Cardiac septum (tissue), 1 donor: ENCODE measurements at regions not wholly inside any gene's neighbourhood (a gene's known extent, or its start where the extent isn't known, plus 50 kb on each side); places are given as distances from the start of the nearest gene placed in this dataset.
"Not testable (repeated sequence)": the region's sequence is repeated elsewhere in the genome, so short reads cannot be mapped to it uniquely, and the experiment has no call there.

ENCODE experiments used
- DNase-seq: peaks from one replicate; pipeline ENCODE4 v3.0.0-alpha.2; 2020; ENCODE audit warnings: low spot score
- intact Hi-C: fragments of 100-400 bp; cut with DNase I; formaldehyde crosslinking; loops from one replicate; pipeline ENCODE4 v1.14.0; 2022
- donor health status: DM: no; HTN: no; CAD: no.

DNA sequence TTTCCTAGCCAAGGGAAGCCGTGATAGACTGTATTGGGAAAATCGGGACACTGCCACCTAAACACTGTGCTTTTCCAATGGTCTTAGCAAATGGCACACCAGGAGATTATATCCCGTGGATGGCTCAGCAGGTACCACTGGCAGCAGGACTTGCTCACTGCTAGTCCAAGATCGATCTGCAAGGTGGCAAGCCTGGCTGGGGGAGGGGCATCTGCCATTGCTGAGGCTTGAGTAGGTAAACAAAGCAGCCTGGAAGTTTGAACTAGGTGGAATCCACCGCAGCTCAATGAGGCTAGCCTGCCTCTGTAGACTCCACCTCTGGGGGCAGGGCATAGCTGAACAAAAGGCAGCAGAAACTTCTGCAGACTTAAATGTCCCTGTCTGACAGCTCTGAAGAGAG is 1262.7 kb upstream of the ZEB2 start:
- DNase-seq, intact Hi-C loops: not testable (repeated sequence)

DNA sequence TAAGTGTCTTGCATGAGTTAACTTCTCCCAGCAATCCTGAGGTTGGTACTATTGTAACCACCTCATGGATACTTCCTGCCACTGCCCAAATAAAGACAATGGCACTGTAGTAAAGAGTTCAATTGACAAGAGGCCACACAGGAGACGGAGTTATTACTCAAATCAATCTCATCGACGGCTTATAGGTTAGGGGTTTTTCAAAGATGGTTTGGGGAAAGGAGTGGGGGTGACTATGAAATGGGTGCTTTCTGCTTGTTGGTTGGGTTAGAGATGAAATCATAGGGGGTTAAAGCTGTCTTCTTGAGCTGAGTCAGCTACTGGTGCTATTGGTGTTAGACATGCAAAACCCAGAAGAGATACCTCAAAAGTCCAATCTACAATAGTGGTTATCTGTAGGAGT is 1258.0 kb upstream of the ZEB2 start:
- DNase-seq = no peak
- intact Hi-C loops = no loop called here

DNA sequence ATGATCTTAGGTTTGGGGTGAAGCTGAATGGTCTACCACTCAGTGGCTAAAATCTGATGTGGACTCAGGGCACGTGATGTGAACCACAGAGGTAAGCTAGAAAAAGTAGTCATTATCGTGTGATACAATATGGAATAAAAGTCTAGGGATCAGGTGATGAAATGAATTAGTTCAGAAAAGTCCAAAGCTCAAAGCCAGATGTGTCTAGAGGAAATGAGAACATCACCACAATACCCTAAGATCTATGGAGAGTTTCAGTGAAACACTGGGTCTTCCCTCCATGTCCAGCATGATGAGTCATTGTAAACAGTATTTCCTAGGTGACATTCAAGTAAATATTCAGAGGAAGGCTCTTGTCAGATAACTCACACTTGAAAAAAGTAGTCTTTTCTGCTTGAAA is 1257.4 kb upstream of the ZEB2 start:
- DNase-seq = no peak
- intact Hi-C loops = no loop called here

DNA sequence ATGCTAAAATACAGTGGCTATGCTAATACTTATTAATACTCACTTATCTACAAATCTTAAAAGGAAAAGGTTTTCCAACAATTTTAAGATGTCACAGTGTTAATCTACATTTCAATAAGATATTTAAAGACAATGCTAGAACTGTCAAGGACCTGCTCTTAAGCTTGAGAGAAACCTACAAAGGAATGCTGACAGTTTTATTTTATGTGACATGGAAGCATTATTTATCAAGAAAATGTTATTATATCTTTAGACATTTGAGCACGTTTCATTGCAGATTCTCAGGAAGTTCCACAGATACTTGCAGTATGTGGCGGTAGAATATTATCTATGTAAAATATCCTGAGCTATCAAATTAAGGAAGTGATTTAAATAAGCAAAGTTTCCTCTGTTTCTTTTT is 1255.7 kb upstream of the ZEB2 start:
- DNase-seq = no peak
- intact Hi-C loops = no loop called here

GRCh38 chr2:145771525-145771924 is 1251.6 kb upstream of the ZEB2 start:
- intact Hi-C loops = no loop called here
- no peak for DNase-seq

GRCh38 chr2:145769011-145769716 is 1249.2 kb upstream of the ZEB2 start:
- intact Hi-C loops = no loop called here
- no peak for DNase-seq

- intact Hi-C loops = no loop called here
- no peak for DNase-seq
These were observed 1246.0 kb upstream of the ZEB2 start for GRCh38 chr2:145765874-145766273.

- intact Hi-C loops = no loop called here
- no peak for DNase-seq
These were observed 1244.7 kb upstream of the ZEB2 start for GRCh38 chr2:145764631-145765030.

DNA sequence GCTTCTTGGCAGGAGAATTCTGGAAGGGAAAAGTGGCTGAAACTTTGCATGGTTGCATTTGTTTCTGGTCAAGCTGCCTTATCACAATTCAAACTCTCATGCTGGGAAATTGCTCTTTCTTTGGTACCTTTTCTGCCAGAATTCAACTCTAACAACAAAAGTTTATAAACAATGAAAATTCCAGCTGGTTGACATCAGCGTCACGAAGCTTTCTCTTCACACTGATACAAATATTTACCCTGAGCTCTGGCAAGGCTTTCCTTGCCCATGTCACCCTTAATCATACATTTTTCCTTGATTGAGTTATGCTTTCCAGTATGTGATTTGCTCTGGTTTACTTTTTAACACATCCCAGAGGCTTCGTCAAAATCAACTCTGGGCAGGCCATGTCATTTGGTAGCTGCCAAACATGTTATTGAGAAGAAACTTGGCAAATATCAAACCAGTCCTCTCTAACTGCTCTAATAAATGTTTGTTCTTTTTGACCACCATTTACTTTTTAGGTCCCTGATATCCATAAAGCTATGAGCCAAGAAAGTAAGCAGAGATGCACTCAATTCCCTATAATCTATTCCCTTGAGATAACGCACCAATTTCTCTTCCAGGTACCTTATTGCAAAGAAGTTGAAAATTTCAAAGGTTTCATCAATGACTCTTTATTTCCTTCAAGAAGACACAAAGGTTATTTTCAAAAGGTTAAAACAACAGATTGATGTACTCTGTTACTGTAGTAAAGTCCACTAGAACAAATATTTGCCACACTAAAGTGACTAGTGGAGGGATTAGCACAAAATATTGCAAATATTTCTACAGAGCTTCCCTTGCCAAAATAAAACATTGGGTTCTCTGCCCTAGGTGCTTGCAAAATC is 1241.1 kb upstream of the ZEB2 start:
- DNase-seq = no peak
- intact Hi-C loops = no loop called here

- DNase-seq = no peak
- intact Hi-C loops = loop anchor here (10.0 kb wide), 1 partner anchor 1245 kb away; no protein-coding TSS in a partner anchor
These were observed 1239.5 kb upstream of the ZEB2 start for GRCh38 chr2:145759228-145759915.

- intact Hi-C loops = loop anchor here (10.0 kb wide), 1 partner anchor 1243 kb away; no protein-coding TSS in a partner anchor
These were observed 1237.8 kb upstream of the ZEB2 start for GRCh38 chr2:145757503-145758246.

DNA sequence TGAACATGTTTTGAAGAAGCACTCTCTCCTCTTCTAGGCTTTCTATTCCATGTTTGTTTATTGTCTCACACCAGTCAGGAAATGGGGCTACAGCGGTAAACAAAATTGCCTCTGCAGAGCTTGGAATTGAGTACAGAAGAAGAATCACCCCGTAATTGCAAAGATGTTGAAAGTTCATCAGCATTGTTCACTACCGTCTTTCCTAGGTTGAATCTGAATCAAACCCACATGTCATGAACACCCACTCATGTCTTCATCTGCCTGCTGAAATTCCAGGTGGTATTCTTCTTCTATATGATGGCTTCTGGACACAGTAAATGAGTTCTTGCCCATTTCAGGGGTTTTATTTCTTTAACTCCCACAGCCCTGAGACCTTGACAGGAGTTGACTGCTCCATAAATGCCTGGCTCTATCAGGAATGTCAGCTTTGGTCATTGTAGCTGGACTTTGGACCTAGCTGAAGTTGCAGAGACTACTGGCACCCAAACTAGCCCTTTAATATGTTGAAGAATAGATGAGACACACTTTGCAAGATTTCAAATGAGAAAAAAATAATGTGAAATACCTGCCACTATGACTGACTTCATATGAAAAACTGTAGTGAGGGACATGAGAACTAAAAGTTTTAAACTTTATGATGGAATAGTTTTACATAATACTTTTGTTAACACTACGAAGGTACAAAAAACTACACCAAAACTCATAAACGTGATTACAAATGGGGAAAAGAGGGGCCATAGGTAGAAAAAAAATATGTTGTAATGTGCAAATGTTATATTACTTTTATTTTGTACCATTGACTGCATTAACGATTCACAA is 1235.3 kb upstream of the ZEB2 start:
- intact Hi-C loops = loop anchor here (10.0 kb wide), 1 partner anchor 1240 kb away; no protein-coding TSS in a partner anchor
- no peak for DNase-seq

More at GRCh38 chr2:145757503-145758246, 1237.8 kb upstream of the ZEB2 start:
- no peak for DNase-seq

DNA sequence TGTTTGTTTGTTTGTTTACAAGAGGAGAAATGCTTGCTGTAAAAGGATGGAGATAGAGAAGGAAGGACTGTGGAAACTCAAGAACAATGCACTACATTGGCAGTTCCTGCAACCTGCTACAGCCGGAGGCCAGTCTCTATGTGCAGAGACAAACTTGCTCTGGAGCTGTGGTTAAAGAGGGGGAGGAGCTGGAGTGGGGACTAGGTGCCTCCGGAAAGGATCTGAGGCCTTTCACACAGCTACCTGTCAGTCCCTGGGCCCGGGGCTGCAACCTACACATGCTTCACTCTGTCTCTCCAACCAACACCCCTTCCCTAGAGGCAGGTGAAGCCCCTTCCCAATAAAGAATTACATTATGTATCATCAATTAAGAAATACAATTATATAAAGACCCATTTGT is 1234.0 kb upstream of the ZEB2 start:
- DNase-seq = no peak
- intact Hi-C loops = loop anchor here (10.0 kb wide), 1 partner anchor 1239 kb away; no protein-coding TSS in a partner anchor

DNA sequence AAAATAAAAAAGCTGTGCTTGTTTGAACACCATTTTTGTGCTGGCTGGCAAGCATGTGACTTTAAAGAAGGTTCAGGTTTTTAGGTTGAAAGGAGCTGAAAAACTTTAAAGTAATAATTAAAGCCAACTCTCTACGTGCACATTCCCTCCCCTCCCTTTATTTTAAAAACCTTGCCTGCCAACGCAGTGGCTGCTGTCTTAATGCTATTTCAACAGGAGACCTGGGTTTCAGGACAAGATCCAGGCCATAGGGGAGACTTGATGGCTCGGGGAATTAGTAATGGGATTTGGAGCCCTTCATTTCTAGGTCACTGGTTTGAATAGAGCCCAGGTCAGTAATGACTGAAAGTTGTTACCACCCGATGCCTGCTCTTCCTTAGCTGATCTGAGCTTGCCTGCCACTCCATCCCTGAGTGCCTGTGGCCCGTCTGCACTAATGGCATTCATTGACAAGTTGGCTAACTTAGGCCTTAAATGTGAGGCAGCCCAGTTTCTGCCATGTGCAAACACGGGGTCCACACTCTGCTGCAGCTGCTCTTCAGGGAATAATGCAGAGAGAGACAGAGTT is 1233.2 kb upstream of the ZEB2 start:
- DNase-seq = no peak
- intact Hi-C loops = loop anchor here (10.0 kb wide), 1 partner anchor 1238 kb away; no protein-coding TSS in a partner anchor

GRCh38 chr2:145752091-145752806 is 1232.3 kb upstream of the ZEB2 start:
- intact Hi-C loops = loop anchor here (10.0 kb wide), 1 partner anchor 1237 kb away; no protein-coding TSS in a partner anchor
- DNase-seq = no peak

GRCh38 chr2:145751629-145752028 is 1231.7 kb upstream of the ZEB2 start:
- intact Hi-C loops = loop anchor here (10.0 kb wide), 1 partner anchor 1237 kb away; no protein-coding TSS in a partner anchor

DNA sequence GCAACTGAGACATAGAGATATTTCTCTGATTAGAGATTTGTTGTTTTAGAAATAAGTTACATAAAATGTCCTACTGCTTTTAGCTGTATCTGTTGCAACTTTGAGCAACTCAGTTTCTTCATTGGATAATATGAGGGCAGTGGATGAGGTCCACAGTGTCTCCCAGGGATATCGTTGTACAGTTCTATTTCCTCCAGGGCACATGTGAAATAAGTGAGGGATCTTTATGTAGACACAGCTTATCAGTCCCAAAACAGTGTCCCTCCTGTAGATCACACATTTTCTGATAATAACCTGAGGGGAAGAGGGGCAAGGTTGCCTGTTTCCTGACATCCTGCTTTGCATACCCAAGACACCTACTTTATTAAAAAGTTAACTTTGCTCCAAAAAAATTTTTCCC is 1231.2 kb upstream of the ZEB2 start:
- intact Hi-C loops = loop anchor here (10.0 kb wide), 1 partner anchor 1236 kb away; no protein-coding TSS in a partner anchor
- no peak for DNase-seq

More at GRCh38 chr2:145751629-145752028, 1231.7 kb upstream of the ZEB2 start:
- no peak for DNase-seq
